Activated naive CD4-positive, alpha-beta T cell treated with Interleukin-2 at 50 U/mL for 16 hours (primary cell): ENCODE measurements at regions not wholly inside any gene's neighbourhood (a gene's known extent, or its start where the extent isn't known, plus 50 kb on each side); places are given as distances from the start of the nearest gene placed in this dataset.

Source experiments
- DNase-seq: peaks from one replicate; pipeline ENCODE4 v3.0.0-alpha.2; 2020

- DNase-seq, result no peak
Measured at GRCh38 chr2:144071461-144071860, 448.5 kb downstream of the ZEB2 start.

GRCh38 chr2:144067506-144067905 is 452.4 kb downstream of the ZEB2 start:
- DNase-seq, result no peak

GRCh38 chr2:144063602-144064001 is 456.3 kb downstream of the ZEB2 start:
- DNase-seq, result no peak

DNA sequence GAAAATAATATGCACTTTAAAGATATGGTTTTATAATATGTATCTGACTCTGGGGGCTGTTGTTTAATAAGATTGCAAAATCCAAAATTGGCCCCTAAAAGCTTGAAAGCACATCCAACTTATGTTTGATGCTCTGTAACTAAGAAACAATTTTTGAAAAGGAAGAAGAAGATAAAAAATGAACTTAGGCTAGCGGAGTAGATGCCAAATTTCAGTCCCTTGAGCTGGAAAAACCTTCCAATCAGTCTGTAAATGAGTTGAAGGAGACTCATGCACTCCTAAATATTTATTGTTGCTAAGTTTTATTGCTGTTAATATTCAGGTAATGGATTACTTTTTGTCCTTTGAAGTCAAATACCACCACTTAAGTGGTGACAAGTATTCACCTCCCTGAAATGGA is 465.0 kb downstream of the ZEB2 start:
- DNase-seq, result no peak

- DNase-seq, result no peak
Measured at GRCh38 chr2:144052083-144052482, 467.8 kb downstream of the ZEB2 start.

DNA sequence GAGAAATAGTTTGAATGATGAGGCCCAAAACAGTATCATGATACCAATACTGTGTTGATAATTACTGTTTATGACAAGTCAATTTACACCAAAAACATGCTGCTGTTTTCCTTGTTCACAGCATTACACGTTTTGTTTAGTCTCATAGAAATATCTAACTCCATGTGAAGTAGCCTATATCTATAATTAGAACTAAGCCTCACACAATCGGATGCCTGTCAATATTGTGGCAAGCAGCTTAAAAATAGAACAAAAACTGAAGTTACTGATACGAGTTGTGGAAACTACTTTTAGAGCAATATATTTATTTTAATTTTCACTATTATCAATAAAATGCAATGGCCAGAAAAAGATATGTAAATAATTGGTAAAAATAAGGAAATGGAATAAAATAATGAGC is 470.8 kb downstream of the ZEB2 start:
- DNase-seq, result no peak

DNA sequence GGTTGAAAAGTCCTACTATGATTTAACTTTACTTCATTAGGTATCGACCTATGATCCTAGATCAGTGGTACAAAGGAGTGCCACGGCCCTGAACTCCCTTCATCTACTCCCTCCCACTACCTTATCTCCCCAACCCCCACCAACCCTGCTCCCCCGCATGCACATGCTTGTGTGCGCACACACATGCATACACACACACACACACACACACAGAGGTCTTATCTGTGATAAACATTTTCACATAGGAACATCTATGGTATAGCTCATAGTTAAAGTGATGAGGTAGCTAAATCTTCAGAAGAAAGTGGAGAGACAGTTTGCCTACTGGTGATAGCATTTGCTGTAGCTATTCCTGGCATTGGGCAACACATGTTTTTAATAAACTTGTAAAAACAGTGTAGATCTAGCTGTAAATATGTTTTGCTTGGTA is 471.3 kb downstream of the ZEB2 start:
- DNase-seq, result no peak

DNA sequence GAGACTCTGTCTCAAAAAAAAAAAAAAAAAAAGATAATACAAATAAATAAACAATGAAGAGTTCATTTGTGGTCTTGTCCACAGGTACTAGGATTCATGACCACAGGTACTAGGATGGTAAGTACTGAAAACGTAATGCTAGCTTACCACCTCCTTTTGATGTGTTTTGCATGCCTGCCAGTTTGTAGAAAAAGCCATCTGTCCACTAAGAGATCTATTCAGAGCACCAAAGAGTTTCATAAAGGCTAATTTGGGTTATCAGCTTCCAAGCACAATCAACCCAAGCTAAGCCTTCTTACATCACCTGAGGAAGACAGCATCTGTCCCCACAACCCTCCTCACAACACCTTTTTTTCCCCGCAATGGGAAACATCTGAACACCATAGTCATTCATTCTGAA is 477.2 kb downstream of the ZEB2 start:
- DNase-seq, result no peak

GRCh38 chr2:144041612-144042011 is 478.3 kb downstream of the ZEB2 start:
- DNase-seq, result no peak

GRCh38 chr2:144040834-144041233 is 479.1 kb downstream of the ZEB2 start:
- DNase-seq, result no peak

DNA sequence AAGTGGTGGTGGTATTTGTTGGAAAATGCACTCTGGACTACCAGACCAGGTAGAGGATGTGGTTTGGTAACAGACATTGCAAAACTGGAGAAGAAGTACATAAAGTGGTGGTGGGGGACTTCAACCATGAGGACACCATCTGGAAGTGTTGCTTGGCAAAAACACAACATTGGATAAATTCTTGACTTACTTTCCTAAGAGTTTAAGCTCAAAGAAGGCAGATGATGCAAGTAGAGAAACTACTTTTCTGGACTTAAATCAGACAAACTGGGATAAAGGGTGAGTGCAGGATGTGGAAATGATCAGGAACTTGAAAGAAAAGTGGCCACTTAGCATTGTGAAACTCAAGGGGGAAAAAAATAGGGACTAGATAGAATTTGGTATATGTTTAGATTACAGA is 487.4 kb downstream of the ZEB2 start:
- DNase-seq, result no peak

GRCh38 chr2:144030791-144031190 is 489.1 kb downstream of the ZEB2 start:
- no peak for DNase-seq

DNA sequence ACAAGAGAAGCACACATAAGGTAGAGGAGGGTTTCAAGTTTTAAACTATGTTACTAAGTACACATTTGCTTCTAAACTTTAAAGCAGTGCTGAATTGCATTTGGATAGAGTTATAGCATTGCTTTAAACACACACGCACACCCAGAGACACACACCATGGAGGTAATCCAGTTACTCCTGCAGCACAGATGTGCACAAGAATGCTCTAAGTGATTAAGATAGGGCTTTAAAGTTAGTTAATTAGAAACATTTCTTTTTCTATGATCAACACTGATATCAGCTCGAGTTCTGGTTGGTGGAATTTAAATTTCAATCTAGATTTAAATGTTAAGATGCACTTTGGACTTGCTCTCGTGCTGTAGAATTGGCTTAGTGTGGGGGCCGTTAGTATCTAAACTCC is 492.3 kb downstream of the ZEB2 start:
- DNase-seq, result no peak

DNA sequence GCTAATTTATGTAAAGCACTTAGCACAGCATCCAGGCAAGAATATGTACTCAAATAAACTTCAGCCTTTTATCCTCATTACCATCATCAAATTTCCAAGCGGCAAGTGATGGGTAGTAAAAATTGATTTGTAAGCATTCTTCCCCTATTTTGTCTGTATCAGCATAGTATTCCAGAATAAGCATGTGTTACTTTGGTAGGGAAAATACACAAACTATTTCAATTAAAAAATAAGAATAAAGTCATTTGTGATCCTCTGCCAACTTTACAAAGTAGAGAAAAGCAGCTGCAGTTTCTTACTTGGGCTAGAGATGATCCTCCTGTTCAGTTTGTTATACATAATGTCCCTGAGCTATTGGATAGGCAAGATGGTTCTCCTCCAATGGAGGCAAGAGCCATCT is 493.2 kb downstream of the ZEB2 start:
- no peak for DNase-seq

GRCh38 chr2:144020047-144020446 is 499.9 kb downstream of the ZEB2 start:
- DNase-seq, result no peak

DNA sequence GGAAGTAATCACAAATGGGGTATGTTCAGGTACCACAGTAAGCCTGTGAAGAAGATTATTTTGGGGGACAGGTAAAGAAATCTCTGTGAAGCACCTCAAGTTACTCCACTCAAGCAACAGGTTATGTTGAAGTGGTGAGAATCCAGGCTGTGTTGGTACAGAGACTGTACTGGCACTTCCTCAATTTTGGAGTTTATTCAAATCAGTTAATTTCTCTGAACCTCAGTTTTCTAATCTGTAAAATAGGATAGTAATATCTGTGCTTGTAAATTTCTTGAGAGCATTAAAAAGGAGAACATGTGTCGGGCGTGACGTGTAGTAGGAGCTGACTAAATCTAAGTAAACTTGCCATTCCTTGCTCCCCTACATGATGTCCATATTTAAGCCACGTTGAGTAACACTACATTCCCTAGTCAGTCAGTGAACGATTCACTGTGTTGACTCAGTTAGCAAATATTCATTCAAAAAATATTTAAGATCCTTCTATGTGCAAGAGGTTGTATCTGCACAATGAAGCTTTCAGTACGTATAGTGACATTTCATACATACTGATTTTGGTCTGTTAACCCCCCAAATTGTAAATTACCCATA is 504.2 kb downstream of the ZEB2 start:
- DNase-seq, result no peak

GRCh38 chr2:144015036-144015435 is 504.9 kb downstream of the ZEB2 start:
- no peak for DNase-seq

DNA sequence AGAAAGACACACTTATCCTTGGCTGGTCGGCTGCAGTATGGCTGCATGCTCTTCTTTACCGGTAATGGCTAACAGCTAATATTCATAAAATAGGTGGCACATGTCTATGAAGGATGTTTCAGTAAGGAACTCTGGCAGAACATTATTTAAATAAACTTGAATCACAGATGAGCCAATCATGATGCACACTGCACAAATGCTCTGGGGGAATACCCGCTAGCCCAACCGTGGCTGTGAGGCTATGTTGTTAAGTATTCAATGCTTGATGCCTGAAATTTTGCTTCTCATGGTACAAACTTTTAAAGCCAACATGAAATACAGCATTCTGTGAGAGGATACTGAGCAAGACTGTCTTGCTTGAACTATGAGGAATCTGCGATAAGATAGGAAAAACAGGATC is 505.8 kb downstream of the ZEB2 start:
- DNase-seq, result no peak

- DNase-seq, result no peak
Measured at GRCh38 chr2:144012304-144012703, 507.6 kb downstream of the ZEB2 start.

- DNase-seq, result no peak
Measured at GRCh38 chr2:144011553-144011952, 508.4 kb downstream of the ZEB2 start.

DNA sequence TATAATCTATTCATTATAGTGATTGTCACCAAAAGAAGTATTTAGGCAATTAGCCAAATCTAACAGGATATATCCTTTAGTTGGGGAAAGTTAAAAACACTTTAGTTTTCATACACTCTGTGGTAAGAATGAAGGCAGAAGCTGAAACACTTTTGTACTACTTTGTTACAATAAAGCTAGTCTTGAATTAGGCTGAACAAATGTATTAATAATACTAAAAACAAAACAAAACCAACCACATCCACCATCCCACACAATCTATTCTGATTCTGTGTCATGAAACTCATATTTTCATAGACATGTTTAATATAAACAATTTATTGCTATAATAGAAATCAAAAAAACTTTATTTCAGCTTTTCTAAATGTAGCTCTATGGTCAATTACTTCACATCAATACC is 508.8 kb downstream of the ZEB2 start:
- no peak for DNase-seq

GRCh38 chr2:144010096-144010836 is 509.7 kb downstream of the ZEB2 start:
- DNase-seq, result no peak

DNA sequence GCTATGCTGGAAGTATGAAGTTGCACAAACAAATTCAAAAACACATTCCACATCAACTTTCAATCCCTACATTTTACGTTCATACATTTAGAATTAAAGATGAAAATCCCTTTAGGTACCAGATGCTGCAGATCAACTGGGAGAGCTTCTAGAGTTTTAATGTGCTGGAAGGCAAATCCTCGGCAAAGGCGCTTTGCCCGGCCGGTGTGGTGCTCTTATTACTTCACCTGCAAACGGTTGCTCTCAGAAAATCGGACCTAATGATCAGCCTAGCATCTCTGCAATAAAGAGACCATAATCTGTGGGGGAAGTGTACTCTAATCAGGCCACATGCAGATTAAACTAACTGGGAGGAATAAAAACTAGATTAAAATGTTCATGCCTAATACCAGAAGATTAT is 513.8 kb downstream of the ZEB2 start:
- no peak for DNase-seq

GRCh38 chr2:144004742-144005141 is 515.2 kb downstream of the ZEB2 start:
- DNase-seq, result no peak

DNA sequence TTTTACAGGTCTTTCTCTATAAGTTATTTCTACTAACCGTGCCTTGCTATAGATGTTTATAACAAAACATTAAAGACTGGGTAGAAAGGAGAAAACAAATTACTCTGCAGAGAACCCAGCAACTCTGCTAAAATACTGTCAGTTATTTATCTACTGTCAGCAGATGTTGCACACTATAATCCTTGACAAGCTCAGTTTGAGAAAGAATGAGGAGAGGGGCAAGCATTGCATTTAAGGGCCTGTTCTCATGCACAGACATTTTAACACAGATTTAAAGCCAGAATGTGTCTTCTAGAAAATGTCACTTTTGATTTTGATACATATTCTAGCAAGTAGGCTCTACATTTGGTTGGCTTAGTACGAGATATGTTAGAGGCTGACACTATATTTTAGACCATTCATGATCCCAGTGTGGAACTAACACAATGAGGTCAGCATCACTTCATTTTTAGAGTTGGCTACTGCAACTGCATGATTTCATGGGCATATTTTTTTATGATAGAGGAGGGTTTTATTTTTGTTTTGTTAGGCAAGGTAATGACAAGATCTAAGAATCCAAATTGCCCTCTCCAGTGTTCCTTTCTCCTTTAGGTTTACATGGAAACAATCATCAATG is 516.4 kb downstream of the ZEB2 start:
- DNase-seq, result no peak
